ENCODE measurements at regions not wholly inside any gene's neighbourhood (a gene's known extent, or its start where the extent isn't known, plus 50 kb on each side); places are given as distances from the start of the nearest gene placed in this dataset.

DNA sequence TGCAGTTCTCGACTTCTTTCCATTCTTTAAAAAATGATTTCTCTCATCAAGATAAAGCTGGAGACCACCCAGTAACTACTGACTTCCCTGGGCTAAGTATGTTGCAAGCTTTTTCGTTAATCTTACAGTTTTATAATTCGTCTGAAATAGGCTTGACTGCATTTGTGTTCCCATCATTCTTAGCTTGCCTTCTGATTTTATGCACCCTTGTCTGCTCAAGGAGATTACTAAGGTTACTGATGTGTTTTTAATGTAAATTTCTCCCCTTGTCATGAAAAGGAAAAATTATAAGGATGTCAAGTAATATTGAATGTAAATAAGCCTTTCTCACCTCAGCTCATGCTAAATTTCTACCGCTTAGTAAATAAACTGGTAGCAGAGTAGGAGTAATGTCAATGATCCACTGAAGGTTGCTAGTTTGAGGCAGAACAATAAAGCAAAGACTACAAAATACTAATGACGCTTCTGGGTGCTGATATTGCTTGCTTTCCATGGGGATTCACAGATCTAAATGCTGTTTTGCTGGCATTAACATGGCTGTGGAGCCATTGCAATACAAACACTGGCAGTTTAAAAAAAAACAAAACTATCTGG, 91.9 kb upstream of the CDH20 start:
- H3K27me3 ChIP-seq (ENCODE audit: control insufficient read depth in 2 of 2, insufficient read depth in 2 of 2, low read length in 2 of 2) = no peaks in the 10 kb centered on the region
- BruUV-seq (replicated peaks) = no TSS peak
- H3K9ac ChIP-seq (ENCODE audit: insufficient read depth in 1 of 2, low read depth in 2 of 2, low read length in 2 of 2) = no peak overlapping the region
- POLR2A ChIA-PET = no interaction called here
- no peak overlapping the region for H3K4me3 ChIP-seq
- 0% methylated on average over 5 of the region's 5 CpGs for WGBS (ENCODE audit: insufficient coverage, low coverage, missing lambda C conversion rate)
- no peaks in the 10 kb centered on the region for H4K20me1 ChIP-seq (replicated peaks; ENCODE audit: control insufficient read depth, insufficient read depth, low read length)
- DNase-seq (ENCODE audit: extremely low read depth in 1 of 4, low spot score in 3 of 4) (no peak), ATAC-seq (no peak), FAIRE-seq (no peak)
- no peak overlapping the region for H2AFZ ChIP-seq (ENCODE audit: low read depth, low read length)
- no peak overlapping the region for H3K4me2 ChIP-seq (ENCODE audit: insufficient read depth, low read length)
- no peaks in the 10 kb centered on the region for H3K9me1 ChIP-seq (ENCODE audit: control insufficient read depth, insufficient read depth, low read length)
- no peaks in the 10 kb centered on the region for H3K4me1 ChIP-seq (replicated peaks in 1 of 2; ENCODE audit: control insufficient read depth in 2 of 2, insufficient read depth in 2 of 2, low read length in 2 of 2)
- H3K27ac ChIP-seq (ENCODE audit: extremely low read depth, low read depth, low read length) = no peak overlapping the region
- CTCF ChIA-PET (ENCODE audit: low intra/inter-chr PET ratio) = no interaction called here
- no peaks in the 10 kb centered on the region for H3K36me3 ChIP-seq (ENCODE audit: control insufficient read depth, insufficient read depth, low read length)
- H3K79me2 ChIP-seq (ENCODE audit: control insufficient read depth, insufficient read depth, low read length) = no peaks in the 10 kb centered on the region
- intact Hi-C loops (cut with micrococcal nuclease) (no loop called here), in situ Hi-C loops (cut with MboI) (no loop called here)
- H3K9me3 ChIP-seq (replicated peaks; ENCODE audit: control insufficient read depth, insufficient read depth, low read depth, low read length) = no peaks in the 10 kb centered on the region
- TF ChIP-seq BRCA1 (IDR thresholded peaks at IDR 0.05) (no peak), BRCA1 (CRISPR knock-in tag; IDR thresholded peaks at IDR 0.05) (no peak), MBD2 (IDR thresholded peaks at IDR 0.05; ENCODE audit: borderline replicate concordance, low read depth) (no peak), POLR3A (IDR thresholded peaks at IDR 0.05; ENCODE audit: borderline replicate concordance, extremely low read depth, insufficient read depth, insufficient read length) (no peak), TEAD1 (CRISPR knock-in tag; IDR thresholded peaks at IDR 0.05) (no peak), BCL6 (CRISPR knock-in tag; IDR thresholded peaks at IDR 0.05) (no peak), GMEB1 (CRISPR knock-in tag; IDR thresholded peaks at IDR 0.05) (no peak), HDAC6 (IDR thresholded peaks at IDR 0.05; ENCODE audit: low read depth, low read length) (no peak), TAL1 (IDR thresholded peaks at IDR 0.05) (no peak), ZNF239 (CRISPR knock-in tag; IDR thresholded peaks at IDR 0.05) (no peak), ZNF280B (CRISPR knock-in tag; IDR thresholded peaks at IDR 0.05) (no peak), SREBF1 (IDR thresholded peaks at IDR 0.05; ENCODE audit: borderline replicate concordance, low read depth, low read length) (no peak), POLR2AphosphoS2 (IDR thresholded peaks at IDR 0.05; ENCODE audit: low read length) (no peak)
- TF ChIP-seq, protein P1, sequence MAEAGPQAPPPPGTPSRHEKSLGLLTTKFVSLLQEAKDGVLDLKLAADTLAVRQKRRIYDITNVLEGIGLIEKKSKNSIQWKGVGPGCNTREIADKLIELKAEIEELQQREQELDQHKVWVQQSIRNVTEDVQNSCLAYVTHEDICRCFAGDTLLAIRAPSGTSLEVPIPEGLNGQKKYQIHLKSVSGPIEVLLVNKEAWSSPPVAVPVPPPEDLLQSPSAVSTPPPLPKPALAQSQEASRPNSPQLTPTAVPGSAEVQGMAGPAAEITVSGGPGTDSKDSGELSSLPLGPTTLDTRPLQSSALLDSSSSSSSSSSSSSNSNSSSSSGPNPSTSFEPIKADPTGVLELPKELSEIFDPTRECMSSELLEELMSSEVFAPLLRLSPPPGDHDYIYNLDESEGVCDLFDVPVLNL (CRISPR knock-in tag; IDR thresholded peaks at IDR 0.05; ENCODE audit: low read depth) = no peak
- TF ChIP-seq, protein P2, sequence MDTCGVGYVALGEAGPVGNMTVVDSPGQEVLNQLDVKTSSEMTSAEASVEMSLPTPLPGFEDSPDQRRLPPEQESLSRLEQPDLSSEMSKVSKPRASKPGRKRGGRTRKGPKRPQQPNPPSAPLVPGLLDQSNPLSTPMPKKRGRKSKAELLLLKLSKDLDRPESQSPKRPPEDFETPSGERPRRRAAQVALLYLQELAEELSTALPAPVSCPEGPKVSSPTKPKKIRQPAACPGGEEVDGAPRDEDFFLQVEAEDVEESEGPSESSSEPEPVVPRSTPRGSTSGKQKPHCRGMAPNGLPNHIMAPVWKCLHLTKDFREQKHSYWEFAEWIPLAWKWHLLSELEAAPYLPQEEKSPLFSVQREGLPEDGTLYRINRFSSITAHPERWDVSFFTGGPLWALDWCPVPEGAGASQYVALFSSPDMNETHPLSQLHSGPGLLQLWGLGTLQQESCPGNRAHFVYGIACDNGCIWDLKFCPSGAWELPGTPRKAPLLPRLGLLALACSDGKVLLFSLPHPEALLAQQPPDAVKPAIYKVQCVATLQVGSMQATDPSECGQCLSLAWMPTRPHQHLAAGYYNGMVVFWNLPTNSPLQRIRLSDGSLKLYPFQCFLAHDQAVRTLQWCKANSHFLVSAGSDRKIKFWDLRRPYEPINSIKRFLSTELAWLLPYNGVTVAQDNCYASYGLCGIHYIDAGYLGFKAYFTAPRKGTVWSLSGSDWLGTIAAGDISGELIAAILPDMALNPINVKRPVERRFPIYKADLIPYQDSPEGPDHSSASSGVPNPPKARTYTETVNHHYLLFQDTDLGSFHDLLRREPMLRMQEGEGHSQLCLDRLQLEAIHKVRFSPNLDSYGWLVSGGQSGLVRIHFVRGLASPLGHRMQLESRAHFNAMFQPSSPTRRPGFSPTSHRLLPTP (IDR thresholded peaks at IDR 0.05; ENCODE audit: borderline replicate concordance, extremely low read depth, insufficient read length) = no peak
